HG03280 (cell line): ENCODE measurements at regions not wholly inside any gene's neighbourhood (a gene's known extent, or its start where the extent isn't known, plus 50 kb on each side); places are given as distances from the start of the nearest gene placed in this dataset.
A peak's percentile ranks its signal among the peaks of the same experiment; 100 is the strongest.

Source experiments
- ATAC-seq: cut with Tn5 transposase; IDR thresholded peaks from one replicate; pipeline ENCODE4 v1.9.1; 2021; ENCODE audit warnings: mild to moderate bottlenecking, moderate library complexity; ENCODE audit not compliant: unreplicated experiment

DNA sequence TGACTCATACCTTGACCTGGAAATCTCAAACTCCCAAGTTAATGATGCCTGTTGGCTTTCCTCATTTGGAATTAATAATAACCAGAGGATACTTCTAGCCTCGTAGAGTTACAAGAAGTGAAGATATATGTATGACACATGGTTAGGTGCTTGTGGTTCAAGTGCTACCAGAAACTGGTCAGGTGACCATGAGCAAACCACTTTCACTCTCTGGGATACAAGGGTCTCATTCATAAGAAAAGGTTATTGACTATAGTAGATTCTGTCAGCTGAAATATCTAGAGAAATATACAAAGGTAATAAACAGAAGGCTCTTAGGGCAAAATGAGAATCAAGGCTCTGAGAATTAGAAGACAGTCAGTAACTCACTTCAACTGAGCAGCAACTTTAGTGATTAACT is 233.3 kb downstream of the KCNA4 start:
- no peak for ATAC-seq

- no peak for ATAC-seq
Measured at GRCh38 chr11:29782447-29782846, 234.4 kb downstream of the KCNA4 start.

GRCh38 chr11:29781268-29781667 is 235.6 kb downstream of the KCNA4 start:
- no peak for ATAC-seq

GRCh38 chr11:29780756-29781155 is 236.1 kb downstream of the KCNA4 start:
- no peak for ATAC-seq

GRCh38 chr11:29773656-29774264 is 243.1 kb downstream of the KCNA4 start:
- ATAC-seq, result no peak

DNA sequence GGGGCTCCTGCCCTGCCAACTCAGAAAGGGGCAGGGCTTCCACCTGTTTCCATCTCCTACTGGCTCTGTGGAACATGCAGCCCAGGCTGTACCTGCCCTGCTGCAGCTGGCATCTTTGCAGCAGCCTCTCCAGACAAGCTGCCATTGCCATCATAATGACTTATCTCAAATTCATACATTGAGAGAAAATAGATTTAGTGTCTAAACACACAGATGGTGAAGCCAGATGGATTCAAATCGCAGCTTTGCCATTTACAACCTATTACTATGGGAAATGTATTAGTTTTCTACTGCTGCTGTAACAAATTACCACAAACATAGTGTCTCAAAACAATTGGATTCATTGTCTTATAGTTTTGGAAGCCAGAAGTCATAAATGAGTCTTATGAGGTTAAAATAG is 260.0 kb downstream of the KCNA4 start:
- ATAC-seq, result no peak

DNA sequence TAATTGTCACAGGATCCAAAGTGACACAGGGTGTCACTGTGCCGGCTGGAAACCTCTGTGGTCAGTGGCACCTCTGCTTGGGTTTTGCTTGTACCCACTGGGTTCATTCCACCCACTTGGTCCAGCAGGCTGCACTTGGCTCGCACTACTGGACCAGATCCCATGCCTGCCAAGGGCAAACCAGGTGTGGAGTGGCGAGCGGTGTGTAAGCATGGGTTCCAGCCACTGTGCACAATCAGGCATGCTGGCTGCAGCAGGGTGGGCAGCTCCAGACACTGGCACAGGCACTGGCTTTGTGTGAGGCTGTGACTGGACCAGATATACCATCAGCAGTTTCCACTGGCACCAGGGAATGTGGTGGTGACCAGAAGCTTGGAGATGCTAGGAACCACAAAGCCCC is 261.4 kb downstream of the KCNA4 start:
- no peak for ATAC-seq

DNA sequence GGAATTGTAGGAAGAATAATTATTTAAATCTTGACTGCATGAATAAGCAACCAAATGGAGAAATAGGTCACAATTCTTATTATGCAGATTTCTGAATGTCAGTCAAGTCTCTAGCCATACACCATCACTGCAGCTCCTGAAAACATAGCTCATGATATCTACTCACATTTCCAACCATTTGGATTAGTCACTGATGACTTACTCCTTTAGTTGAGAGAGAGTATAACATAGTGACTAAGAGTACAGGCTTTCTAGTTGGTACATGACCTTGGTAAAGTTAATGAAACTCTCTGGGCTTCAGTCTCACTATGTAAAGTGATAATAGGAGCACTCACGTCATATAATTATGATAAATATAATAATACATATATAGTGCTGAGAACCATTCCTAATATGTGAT is 265.2 kb downstream of the KCNA4 start:
- no peak for ATAC-seq

DNA sequence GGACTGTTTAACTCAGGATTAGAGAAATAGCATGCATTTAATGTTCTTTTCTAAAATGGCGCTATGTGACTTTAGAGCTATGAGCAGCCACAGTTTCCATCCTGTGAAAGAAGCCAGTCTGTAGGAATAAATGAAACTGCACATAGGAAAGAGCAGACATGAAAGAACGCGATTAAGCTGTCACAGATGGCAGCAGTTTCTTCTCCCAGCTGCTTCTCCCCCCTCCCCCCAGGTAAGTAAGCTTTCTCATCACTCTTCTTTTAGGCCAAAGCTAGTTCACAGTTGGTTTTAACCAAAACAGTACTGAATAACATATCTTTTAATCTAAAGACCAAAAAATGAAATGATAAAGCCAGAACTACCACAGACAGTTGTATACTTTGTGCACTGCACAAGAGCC is 266.4 kb downstream of the KCNA4 start:
- ATAC-seq, result no peak

DNA sequence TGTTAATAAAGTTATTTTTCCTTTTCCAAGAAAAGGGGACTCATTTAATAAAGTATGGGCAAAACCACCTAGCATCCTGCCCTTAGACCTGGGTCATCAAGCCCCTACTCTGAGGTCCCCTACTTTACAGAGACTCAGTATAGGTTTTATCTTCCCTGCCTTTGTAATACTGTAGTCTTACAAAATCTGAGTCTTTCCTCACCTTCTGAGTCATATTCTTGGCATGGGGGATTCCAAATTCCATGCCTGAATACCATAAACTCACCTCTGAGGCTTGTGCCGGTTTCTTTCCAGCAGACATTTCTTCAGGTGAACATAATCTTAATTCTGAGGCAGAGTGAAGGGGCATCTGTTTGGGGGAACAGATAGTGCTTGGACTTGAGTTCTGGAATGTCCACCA is 282.5 kb downstream of the KCNA4 start:
- no peak for ATAC-seq

- no peak for ATAC-seq
Measured at GRCh38 chr11:29713831-29714320, 303.0 kb downstream of the KCNA4 start.

GRCh38 chr11:29712616-29713015 is 304.2 kb downstream of the KCNA4 start:
- no peak for ATAC-seq

DNA sequence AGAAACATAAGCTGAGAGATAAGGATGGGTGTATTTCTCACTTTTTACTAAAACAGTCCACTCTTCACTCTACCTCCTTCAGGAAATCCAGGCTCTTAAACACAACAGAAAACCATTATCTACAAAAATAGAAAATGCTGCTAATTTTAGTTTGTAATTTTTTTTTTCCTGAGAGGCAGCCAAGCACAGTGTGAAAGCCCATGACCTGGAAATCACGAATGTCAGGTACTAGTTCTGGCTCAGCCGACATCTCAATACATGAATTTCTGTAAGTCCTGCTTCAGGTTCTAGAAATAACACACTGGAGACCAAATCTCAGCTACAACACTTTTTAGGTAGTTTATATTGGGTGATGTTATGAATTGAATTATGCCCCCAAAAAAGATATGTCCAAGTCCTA is 308.9 kb downstream of the KCNA4 start:
- ATAC-seq, result no peak

GRCh38 chr11:29685361-29685760 is 331.5 kb downstream of the KCNA4 start:
- ATAC-seq, result no peak

- ATAC-seq, result no peak
Measured at GRCh38 chr11:29682856-29683255, 334.0 kb downstream of the KCNA4 start.

DNA sequence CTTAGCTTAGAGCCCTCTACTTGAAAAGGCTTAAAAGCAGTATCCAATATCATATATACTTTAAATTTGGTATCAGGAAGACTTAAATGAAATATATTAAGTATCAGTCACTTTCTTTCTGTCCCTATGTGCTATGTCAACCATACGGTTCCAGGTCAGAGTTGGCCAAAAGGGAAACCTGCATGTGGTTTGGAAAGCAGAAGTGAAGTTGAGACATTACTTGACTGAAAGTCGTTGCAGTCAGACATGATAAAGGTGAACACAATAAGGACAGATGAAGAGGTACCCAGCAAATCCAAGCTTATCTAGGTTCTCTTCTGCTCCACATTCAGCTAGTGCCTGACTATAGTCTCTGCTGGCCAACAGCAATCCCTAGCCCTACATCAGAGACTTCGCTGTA is 336.8 kb downstream of the KCNA4 start:
- peak; percentile 79 for ATAC-seq

GRCh38 chr11:29676993-29677392 is 339.8 kb downstream of the KCNA4 start:
- no peak for ATAC-seq

DNA sequence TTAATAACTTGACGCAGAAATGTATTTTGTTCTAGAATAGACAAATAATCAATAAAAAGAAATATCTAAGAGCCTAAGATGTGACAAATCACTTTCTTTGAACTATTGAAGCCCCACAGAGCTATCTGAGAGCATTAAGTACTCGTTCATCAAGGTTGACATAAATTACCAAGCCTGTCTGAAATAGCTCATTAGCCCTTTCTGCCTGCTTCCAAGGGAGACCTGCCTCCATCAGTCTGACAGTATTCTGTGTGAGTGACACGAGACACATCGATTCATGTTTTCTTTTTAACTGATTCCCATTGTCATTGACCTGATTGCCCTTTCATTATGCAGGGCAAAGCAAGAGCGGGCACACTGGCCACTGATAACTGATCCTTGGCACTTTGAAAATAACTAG is 347.5 kb downstream of the KCNA4 start:
- ATAC-seq, result no peak

- no peak for ATAC-seq
Measured at GRCh38 chr11:29657709-29658108, 359.1 kb downstream of the KCNA4 start.

GRCh38 chr11:29656597-29656996 is 360.2 kb downstream of the KCNA4 start:
- no peak for ATAC-seq

DNA sequence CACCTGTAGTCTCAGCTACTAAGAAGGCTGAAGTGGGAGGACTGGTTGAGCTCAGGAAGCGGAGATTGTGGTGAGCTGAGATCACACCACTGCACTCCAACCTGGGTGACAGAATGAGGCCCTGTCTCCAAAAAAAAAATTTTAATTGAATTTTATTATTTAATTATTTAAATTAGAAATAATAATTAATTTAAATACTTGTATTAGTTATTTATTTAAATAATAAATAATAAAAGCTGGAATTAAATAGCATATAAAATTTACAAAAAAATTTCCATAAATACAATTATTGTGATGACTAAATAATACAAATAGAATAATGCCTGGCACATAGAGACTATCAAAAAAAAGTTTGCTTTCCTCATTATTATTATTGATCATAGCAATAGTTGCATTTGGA is 371.5 kb downstream of the KCNA4 start:
- no peak for ATAC-seq

DNA sequence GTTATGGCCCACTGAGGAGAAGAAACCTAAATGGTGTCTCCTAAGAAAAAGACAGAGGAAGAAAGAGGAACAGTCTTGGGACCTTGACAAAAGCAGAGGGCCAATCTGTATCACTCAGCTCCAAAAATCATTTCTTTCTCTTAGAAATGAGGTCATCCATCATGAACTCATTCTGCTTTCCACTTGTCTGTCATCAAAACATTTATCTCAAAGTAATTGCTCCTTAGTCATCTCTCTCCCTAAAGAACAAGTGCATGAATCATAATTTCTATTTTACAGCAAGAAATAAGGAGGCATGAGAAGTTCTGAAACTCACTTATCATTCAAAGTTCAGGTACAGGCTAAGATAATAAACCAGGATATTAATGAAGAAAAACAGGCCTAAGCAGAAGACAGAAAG is 375.6 kb downstream of the KCNA4 start:
- no peak for ATAC-seq

GRCh38 chr11:29634744-29635143 is 382.1 kb downstream of the KCNA4 start:
- ATAC-seq, result no peak
